Loucy (cell line): ENCODE measurements at regions not wholly inside any gene's neighbourhood (a gene's known extent, or its start where the extent isn't known, plus 50 kb on each side); places are given as distances from the start of the nearest gene placed in this dataset.

Source experiments
- H2AFZ ChIP-seq: fragments of 200-600 bp; sonication (generic); 2 replicates; pipeline ENCODE4 v1.6.0; 2016; ENCODE audit warnings: antibody characterized with exemption, mild to moderate bottlenecking, low read length, moderate library complexity
- H3F3A ChIP-seq: fragments of 200-600 bp; 2 replicates; pipeline ENCODE4 v1.6.0; 2016; ENCODE audit warnings: antibody characterized with exemption, low read depth, mild to moderate bottlenecking
- H3K27me3 ChIP-seq: fragments of 200-600 bp; sonication (generic); 2 replicates; pipeline ENCODE4 v1.6.1; 2014; ENCODE audit warnings: low read length, mild to moderate bottlenecking; ENCODE audit not compliant: insufficient read depth, poor library complexity, severe bottlenecking
- H3K36me3 ChIP-seq: fragments of 200-600 bp; sonication (generic); 2 replicates; pipeline ENCODE4 v1.6.1; 2016; ENCODE audit warnings: low read length; ENCODE audit not compliant: insufficient read depth
- H3K4me1 ChIP-seq: fragments of 200-600 bp; sonication (generic); 2 replicates; pipeline ENCODE4 v1.5.1; 2014; ENCODE audit warnings: low read length, mild to moderate bottlenecking; ENCODE audit not compliant: insufficient read depth, poor library complexity, severe bottlenecking
- H3K4me2 ChIP-seq: fragments of 200-600 bp; sonication (generic); 2 replicates; pipeline ENCODE4 v1.6.0; 2014; ENCODE audit warnings: antibody characterized with exemption, low read length, low read depth, mild to moderate bottlenecking; ENCODE audit not compliant: poor library complexity, severe bottlenecking
- H3K4me3 ChIP-seq: fragments of 200-600 bp; sonication (generic); 2 replicates; pipeline ENCODE4 v1.5.1; 2014; ENCODE audit warnings: low read length, mild to moderate bottlenecking, mixed read lengths; ENCODE audit not compliant: poor library complexity, severe bottlenecking
- H3K79me2 ChIP-seq: fragments of 200-600 bp; sonication (generic); 2 replicates; pipeline ENCODE4 v1.6.1; 2014; ENCODE audit warnings: low read length; ENCODE audit not compliant: insufficient read depth
- H3K9ac ChIP-seq: fragments of 200-600 bp; sonication (generic); 2 replicates; pipeline ENCODE4 v1.6.0; 2014; ENCODE audit warnings: mild to moderate bottlenecking, low read depth, low read length, moderate library complexity; ENCODE audit not compliant: poor library complexity, severe bottlenecking
- H3K9me2 ChIP-seq: fragments of 200-600 bp; sonication (generic); replicated peaks from 2 replicates; pipeline ENCODE4 v1.6.1; 2016; ENCODE audit warnings: low read depth, low read length, mixed read lengths
- H3K9me3 ChIP-seq: fragments of 200-600 bp; sonication (generic); 2 replicates; pipeline ENCODE4 v1.6.1; 2014; ENCODE audit warnings: mild to moderate bottlenecking, antibody characterized with exemption, low read length, low read depth; ENCODE audit not compliant: insufficient read depth
- H4K20me1 ChIP-seq: fragments of 200-600 bp; sonication (generic); 2 replicates; pipeline ENCODE4 v1.6.0; 2014; ENCODE audit warnings: antibody characterized with exemption, low read length, mild to moderate bottlenecking; ENCODE audit not compliant: insufficient read depth, poor library complexity, severe bottlenecking
- EZH2phosphoT487 ChIP-seq: fragments of 200-600 bp; IDR thresholded peaks from 2 replicates; pipeline ENCODE4 v1.6.1; 2018; ENCODE audit warnings: antibody characterized with exemption, mild to moderate bottlenecking, moderate library complexity, borderline replicate concordance
- TF ChIP-seq, protein P1 (sequence below): fragments of 200-600 bp; sonication (generic); conservative IDR thresholded peaks from 2 replicates; pipeline ENCODE4 v1.5.1; 2014; ENCODE audit warnings: mild to moderate bottlenecking, antibody characterized with exemption, low read length

DNA sequence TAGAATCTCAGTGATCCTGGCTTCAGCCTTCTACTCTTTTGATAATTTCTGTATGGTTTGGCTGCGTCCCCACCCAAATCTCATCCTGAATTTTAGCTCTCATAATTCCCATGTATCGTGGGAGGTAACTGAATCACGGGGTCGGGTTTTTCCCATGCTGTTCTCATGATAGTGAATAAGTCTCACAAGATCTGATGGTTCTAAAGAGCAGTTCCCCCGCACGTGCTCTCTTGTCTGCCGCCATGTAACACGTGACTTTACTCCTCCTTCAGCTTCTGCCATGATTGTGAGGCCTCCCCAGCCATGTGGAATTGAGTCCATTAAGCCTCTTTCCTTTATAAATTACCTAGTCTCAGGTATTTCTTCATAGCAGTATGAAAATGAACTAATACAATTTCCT, 507.2 kb downstream of the CDH26 start:
- H3K79me2 ChIP-seq: no peaks in the 10 kb centered on the region
- no peak for TF ChIP-seq EZH2phosphoT487
- TF ChIP-seq, protein P1, sequence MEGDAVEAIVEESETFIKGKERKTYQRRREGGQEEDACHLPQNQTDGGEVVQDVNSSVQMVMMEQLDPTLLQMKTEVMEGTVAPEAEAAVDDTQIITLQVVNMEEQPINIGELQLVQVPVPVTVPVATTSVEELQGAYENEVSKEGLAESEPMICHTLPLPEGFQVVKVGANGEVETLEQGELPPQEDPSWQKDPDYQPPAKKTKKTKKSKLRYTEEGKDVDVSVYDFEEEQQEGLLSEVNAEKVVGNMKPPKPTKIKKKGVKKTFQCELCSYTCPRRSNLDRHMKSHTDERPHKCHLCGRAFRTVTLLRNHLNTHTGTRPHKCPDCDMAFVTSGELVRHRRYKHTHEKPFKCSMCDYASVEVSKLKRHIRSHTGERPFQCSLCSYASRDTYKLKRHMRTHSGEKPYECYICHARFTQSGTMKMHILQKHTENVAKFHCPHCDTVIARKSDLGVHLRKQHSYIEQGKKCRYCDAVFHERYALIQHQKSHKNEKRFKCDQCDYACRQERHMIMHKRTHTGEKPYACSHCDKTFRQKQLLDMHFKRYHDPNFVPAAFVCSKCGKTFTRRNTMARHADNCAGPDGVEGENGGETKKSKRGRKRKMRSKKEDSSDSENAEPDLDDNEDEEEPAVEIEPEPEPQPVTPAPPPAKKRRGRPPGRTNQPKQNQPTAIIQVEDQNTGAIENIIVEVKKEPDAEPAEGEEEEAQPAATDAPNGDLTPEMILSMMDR: no peak

DNA sequence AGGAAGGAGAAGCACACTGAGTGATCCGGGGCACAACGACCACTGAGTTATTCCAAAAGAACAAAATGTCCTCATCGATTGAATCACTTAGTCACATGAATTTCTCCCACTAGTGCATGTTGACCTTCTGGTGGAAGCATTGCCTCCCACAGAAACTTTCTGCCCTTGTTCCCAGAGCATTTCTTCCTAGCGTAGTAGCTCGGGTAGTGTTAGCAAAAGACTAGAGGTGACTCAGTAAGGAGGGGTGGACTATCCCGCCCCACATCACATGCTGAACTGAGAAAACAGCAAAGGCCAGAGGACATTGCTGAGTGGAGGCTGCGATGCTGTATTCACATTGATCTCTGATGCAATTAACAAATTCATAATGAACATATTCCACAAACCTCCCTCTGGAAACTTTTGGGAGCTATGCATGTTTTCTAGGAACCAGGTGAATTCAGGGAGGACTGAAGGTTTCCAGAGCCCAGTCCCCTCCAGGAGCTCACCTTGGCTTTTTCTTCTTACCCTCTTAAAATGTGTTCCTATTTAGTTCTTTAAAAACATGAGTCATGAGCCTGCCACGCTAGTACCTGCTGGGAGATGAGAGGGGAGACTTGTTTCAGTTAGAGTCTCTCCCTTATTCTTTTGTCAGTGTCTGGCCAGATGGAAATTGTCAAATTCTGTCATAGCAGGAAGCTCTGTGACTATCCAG, 507.9 kb downstream of the CDH26 start:
- Histone ChIP-seq H3K27me3 (no peaks in the 10 kb centered on the region), H4K20me1 (no peaks in the 10 kb centered on the region), H2AFZ (no peak overlapping the region), H3K9me3 (no peaks in the 10 kb centered on the region), H3K36me3 (no peaks in the 10 kb centered on the region), H3K79me2 (no peaks in the 10 kb centered on the region), H3F3A (no peaks in the 10 kb centered on the region), H3K4me1 (peaks cover 26% of the 10 kb centered on the region), H3K9ac (no peak overlapping the region), H3K4me3 (no peak overlapping the region), H3K4me2 (no peak overlapping the region), H3K9me2 (no peaks in the 10 kb centered on the region)
- TF ChIP-seq, protein P1: no peak
- no peak for TF ChIP-seq EZH2phosphoT487

More for the DNA sequence above, 507.2 kb downstream of the CDH26 start:
- Histone ChIP-seq H2AFZ (no peak overlapping the region), H3K9ac (no peak overlapping the region), H3K4me2 (no peak overlapping the region), H3K36me3 (no peaks in the 10 kb centered on the region), H3K4me1 (peaks cover 26% of the 10 kb centered on the region), H4K20me1 (no peaks in the 10 kb centered on the region), H3K9me3 (no peaks in the 10 kb centered on the region), H3K27me3 (no peaks in the 10 kb centered on the region), H3F3A (no peaks in the 10 kb centered on the region), H3K9me2 (no peaks in the 10 kb centered on the region), H3K4me3 (no peak overlapping the region)

DNA sequence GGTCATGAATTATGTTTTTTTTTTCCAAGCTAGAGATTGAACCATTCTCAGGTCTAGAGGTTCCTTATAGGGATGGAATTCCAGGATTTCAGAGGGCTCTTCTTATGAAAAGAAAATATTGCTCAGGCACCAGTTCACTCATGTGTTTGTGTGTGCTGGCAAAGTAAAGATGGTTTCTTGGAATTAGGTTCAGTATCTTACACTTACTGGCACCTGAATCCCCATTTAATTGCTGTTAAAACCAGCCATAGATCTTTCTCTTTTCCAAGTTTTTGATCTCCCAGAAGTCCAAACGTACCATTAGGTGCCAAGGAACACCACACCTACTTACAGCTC, 508.4 kb downstream of the CDH26 start:
- Histone ChIP-seq H3K79me2 (no peaks in the 10 kb centered on the region), H3K9me3 (no peaks in the 10 kb centered on the region), H4K20me1 (no peaks in the 10 kb centered on the region), H3F3A (no peaks in the 10 kb centered on the region), H3K4me3 (no peak overlapping the region), H3K27me3 (no peaks in the 10 kb centered on the region), H3K36me3 (no peaks in the 10 kb centered on the region), H3K4me2 (no peak overlapping the region), H3K9ac (no peak overlapping the region), H3K4me1 (peaks cover 26% of the 10 kb centered on the region), H2AFZ (no peak overlapping the region), H3K9me2 (no peaks in the 10 kb centered on the region)
- TF ChIP-seq EZH2phosphoT487: no peak
- TF ChIP-seq, protein P1: no peak
